ENCODE measurements at regions not wholly inside any gene's neighbourhood (a gene's known extent, or its start where the extent isn't known, plus 50 kb on each side); places are given as distances from the start of the nearest gene placed in this dataset.

DNA sequence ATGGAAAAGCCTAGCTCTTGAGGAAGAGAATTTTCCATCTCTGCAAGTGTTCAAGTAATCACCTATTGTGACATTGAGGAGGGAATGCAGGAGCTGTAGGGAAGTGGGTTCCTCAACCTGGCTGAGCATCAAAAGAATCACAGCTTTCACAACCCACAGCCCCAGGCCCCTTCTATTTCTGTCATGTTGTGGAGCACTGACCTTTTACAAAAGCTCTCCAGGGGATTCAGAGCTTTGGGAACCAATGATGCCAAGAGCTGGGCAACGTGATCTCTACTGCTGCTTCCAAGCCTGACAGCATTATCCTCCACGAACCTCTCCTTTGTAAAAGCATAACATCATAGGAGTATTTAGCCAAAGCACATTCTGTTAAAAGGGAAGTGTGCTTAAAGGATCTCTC lies 231.1 kb downstream of the ADAMTS9 start:
- TF ChIP-seq CTCF (conservative IDR thresholded peaks at IDR 0.05; ENCODE audit: low read length), result no peak
- no peak for DNase-seq (ENCODE audit: low read depth)
- H3K4me3 ChIP-seq (ENCODE audit: low read length), result no peak overlapping the region

DNA sequence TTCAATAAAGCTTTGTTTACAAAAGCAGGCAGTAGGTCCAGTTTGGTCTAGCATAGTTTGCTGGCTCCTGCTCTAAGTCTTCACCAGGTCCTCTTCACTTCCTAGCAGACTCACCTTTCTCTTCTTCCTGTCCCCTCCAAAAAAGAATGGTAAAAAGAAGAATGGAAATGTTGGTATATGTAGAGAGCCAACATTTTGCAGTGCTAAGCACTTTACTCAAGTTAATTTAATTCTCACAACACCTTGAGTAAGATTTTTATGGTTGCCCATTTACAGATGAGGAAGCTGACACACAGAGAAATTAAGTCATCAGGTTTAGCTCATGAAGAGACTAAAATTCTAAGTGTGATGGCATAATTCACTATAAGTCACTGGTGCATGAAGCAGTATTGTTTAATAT lies 230.1 kb upstream of the PRICKLE2 start:
- DNase-seq (ENCODE audit: low read depth), result no peak

GRCh38 chr3:64454768-64455167 lies 229.5 kb upstream of the PRICKLE2 start:
- TF ChIP-seq CTCF (conservative IDR thresholded peaks at IDR 0.05; ENCODE audit: low read length), result no peak
- DNase-seq (ENCODE audit: low read depth), result no peak
- H3K4me3 ChIP-seq (ENCODE audit: low read length), result no peak overlapping the region

More for the DNA sequence above, 230.1 kb upstream of the PRICKLE2 start:
- TF ChIP-seq CTCF (conservative IDR thresholded peaks at IDR 0.05; ENCODE audit: low read length), result no peak
- H3K4me3 ChIP-seq (ENCODE audit: low read length), result no peak overlapping the region

DNA sequence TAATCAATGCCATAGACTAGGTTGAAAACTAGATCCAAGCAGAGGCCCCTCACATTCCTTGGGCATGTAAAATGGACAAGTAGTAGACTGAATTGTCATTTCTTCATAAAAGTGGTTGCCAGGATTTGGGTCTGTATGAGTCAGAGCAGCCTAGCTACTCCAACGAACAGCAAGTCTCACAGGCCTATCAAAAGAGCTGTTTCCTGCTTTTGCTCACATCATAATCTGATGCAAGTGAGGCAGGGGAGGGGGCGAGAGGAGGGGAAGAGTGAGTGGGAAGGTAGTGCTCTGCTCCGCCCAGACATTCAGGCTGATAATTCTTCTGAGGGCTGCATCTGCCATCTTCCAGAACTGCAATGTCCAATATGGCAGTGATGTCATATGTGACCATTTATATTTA lies 228.9 kb upstream of the PRICKLE2 start:
- no peak for TF ChIP-seq CTCF (conservative IDR thresholded peaks at IDR 0.05; ENCODE audit: low read length)
- H3K4me3 ChIP-seq (ENCODE audit: low read length), result no peak overlapping the region
- DNase-seq (ENCODE audit: low read depth), result peak; percentile 66

GRCh38 chr3:64451283-64452012 lies 226.2 kb upstream of the PRICKLE2 start:
- TF ChIP-seq CTCF (conservative IDR thresholded peaks at IDR 0.05; ENCODE audit: low read length), result no peak
- H3K4me3 ChIP-seq (ENCODE audit: low read length), result no peak overlapping the region
- DNase-seq (ENCODE audit: low read depth), result no peak

DNA sequence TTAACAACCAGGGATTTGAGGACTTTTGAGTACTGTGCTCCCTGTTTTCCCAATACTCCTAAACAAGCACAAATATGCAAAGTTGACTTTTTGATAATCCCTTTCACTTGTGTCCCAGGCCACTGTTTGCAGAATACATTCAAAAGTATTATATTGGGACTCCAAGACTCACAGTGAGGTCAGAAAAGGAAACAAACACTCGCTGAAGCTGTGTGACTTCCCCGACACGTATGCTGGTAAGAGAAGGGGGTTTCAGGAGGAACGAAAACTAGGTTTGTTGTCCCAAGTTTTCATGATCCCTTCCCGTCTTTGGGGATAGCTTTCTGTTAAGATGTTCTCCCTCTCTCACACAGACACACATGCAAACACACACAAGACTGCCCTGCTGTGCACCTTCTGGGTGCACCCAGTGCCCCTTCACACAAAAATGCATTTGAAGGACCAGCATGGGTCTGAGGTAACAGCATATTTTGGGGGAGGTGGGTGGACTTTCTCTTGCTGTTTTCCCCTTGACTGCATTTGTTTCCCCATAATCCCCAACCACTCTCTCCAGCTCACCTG lies 225.2 kb upstream of the PRICKLE2 start:
- TF ChIP-seq CTCF (conservative IDR thresholded peaks at IDR 0.05; ENCODE audit: low read length), result no peak
- DNase-seq (ENCODE audit: low read depth), result no peak
- no peak overlapping the region for H3K4me3 ChIP-seq (ENCODE audit: low read length)

DNA sequence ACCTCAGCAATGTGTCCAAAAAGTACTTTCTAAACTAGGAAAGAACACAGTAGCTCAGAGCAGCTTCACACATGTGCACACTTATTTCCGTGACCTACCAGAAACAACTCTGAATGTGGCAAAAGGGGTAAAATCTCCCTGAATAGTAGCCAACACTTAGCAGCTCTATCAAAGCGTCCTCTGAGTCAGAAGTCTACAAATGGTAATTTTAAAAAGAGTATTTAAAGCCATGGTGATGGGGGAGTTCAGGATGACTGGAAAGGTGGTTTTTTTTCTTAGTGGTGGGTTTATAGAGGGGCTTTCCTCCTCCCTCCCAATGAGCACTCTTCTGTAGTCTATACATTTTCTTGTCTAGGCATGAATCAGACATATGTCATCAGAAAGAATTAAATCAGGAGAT lies 223.8 kb upstream of the PRICKLE2 start:
- no peak for DNase-seq (ENCODE audit: low read depth)
- no peak for TF ChIP-seq CTCF (conservative IDR thresholded peaks at IDR 0.05; ENCODE audit: low read length)
- H3K4me3 ChIP-seq (ENCODE audit: low read length), result no peak overlapping the region
